ENCODE measurements at regions not wholly inside any gene's neighbourhood (a gene's known extent, or its start where the extent isn't known, plus 50 kb on each side); places are given as distances from the start of the nearest gene placed in this dataset.

DNA sequence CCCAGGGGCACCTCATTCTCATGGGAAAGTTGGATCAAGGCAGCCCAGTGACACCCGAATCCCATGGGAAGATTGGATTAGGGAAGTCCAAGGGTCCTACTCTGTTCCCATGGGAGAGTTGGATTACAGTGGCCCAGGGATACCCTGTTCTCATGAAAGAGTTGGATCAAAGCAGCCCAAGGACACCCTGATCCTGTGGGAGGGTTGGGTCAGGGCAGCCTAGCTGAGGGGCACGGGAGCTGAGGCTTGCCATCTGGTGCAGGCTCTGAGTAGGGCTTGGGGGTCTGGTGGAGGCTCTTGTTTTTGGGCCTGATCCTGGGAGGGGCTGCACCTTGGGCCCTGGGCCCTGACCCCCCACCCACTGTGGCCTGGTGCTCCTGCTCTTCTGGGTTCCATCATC is 87.1 kb downstream of the ACKR3 start:
- H3K4me1 ChIP-seq (ENCODE audit: control insufficient read depth, insufficient read depth, low read length), result peaks cover 5% of the 10 kb centered on the region
- WGBS, result 100% methylated on average over 2 of the region's 2 CpGs
- intact Hi-C loops (cut with DNase I), result no loop called here
- no peaks in the 10 kb centered on the region for H3K9me3 ChIP-seq (ENCODE audit: control insufficient read depth, low read length)
- no peak for DNase-seq
- H3K27me3 ChIP-seq (ENCODE audit: control insufficient read depth, insufficient read depth), result no peaks in the 10 kb centered on the region
- H3K4me3 ChIP-seq (ENCODE audit: low read length), result no peak overlapping the region
- ATAC-seq, result no peak
- no peak overlapping the region for H3K27ac ChIP-seq (ENCODE audit: low read length)

DNA sequence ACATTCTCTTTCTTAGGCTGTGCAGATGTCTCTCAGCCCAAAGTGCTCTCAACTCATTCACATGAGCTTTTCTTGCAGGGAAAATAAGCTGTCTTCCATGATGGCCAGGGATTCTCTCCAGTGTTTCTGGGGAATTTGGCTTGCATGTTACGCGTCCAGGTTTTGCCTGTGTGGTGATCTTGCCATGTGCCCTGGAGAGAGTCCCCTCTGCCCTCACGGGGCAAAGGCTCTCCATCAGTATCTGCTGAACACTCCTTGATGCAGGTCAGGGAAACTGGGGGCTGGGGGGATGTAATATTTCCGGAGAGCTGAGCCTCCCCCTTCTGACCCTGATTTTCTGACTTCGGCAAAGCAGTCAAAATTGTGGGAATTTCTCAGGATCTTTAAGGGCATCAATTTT is 87.6 kb downstream of the ACKR3 start:
- intact Hi-C loops (cut with DNase I), result no loop called here
- DNase-seq, result no peak
- no peak overlapping the region for H3K4me3 ChIP-seq (ENCODE audit: low read length)

DNA sequence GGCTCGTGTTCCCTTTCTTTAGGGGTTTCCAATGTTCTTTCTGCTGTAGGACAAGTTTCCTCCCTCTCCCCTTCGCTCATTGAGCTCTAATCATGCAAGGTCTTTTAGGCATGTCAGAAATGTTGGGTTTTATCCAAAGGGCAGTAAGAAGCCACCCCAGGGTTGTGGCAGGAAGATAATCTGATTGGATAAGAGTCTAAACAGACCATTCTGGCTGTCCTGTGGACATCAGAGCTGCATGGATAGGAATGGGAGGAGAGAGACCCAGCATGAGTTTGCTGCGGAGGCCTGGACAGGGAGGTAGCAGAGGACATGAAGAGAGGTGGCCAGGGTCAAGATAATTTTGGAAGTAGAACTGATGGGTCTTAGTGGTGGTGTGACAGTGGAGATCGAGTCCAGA is 88.2 kb downstream of the ACKR3 start:
- Histone ChIP-seq H3K27me3 (ENCODE audit: control insufficient read depth, insufficient read depth) (no peaks in the 10 kb centered on the region), H3K9me3 (ENCODE audit: control insufficient read depth, low read length) (no peaks in the 10 kb centered on the region), H3K4me1 (ENCODE audit: control insufficient read depth, insufficient read depth, low read length) (peaks cover 5% of the 10 kb centered on the region), H3K27ac (ENCODE audit: low read length) (no peak overlapping the region), H3K4me3 (ENCODE audit: low read length) (no peak overlapping the region)
- DNase-seq, result no peak
- 83% methylated on average over 4 of the region's 4 CpGs for WGBS
- ATAC-seq, result no peak
- intact Hi-C loops (cut with DNase I), result no loop called here

More for the DNA sequence above, 87.6 kb downstream of the ACKR3 start:
- Histone ChIP-seq H3K9me3 (ENCODE audit: control insufficient read depth, low read length) (no peaks in the 10 kb centered on the region), H3K4me1 (ENCODE audit: control insufficient read depth, insufficient read depth, low read length) (peaks cover 5% of the 10 kb centered on the region), H3K27me3 (ENCODE audit: control insufficient read depth, insufficient read depth) (no peaks in the 10 kb centered on the region), H3K27ac (ENCODE audit: low read length) (no peak overlapping the region)
- 97% methylated on average over 5 of the region's 5 CpGs for WGBS
- ATAC-seq, result no peak

- ATAC-seq (no peak), DNase-seq (no peak)
- WGBS, result 91% methylated on average over 16 of the region's 16 CpGs
- Histone ChIP-seq H3K27me3 (ENCODE audit: control insufficient read depth, insufficient read depth) (no peaks in the 10 kb centered on the region), H3K9me3 (ENCODE audit: control insufficient read depth, low read length) (no peaks in the 10 kb centered on the region), H3K27ac (ENCODE audit: low read length) (no peak overlapping the region), H3K4me3 (ENCODE audit: low read length) (no peak overlapping the region), H3K4me1 (ENCODE audit: control insufficient read depth, insufficient read depth, low read length) (peaks cover 8% of the 10 kb centered on the region)
- intact Hi-C loops (cut with DNase I), result no loop called here
These were observed 89.5 kb downstream of the ACKR3 start for GRCh38 chr2:236658974-236659757.

DNA sequence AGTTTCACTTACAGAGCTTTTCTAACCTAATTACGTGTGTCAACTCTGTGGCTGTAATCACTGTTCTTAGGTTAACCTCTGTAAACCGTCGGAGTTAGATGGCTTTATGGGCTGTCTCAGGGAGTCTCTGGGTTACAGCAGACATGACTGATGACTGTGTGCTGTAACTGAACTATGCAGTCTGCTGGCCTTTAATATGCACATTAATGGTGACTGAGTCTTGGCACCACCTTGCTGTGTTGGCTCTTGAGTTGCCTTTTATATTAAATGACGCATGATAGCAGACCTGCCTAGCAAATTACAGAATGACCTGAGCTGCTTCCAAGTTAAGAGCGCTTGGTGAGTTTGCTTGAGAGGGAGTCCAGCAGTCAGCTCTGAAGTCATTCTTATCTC is 90.1 kb downstream of the ACKR3 start:
- Histone ChIP-seq H3K4me3 (ENCODE audit: low read length) (no peak overlapping the region), H3K9me3 (ENCODE audit: control insufficient read depth, low read length) (no peaks in the 10 kb centered on the region), H3K27me3 (ENCODE audit: control insufficient read depth, insufficient read depth) (no peaks in the 10 kb centered on the region), H3K27ac (ENCODE audit: low read length) (no peak overlapping the region), H3K4me1 (ENCODE audit: control insufficient read depth, insufficient read depth, low read length) (peaks cover 8% of the 10 kb centered on the region)
- no peak for ATAC-seq
- WGBS, result 65% methylated on average over 5 of the region's 5 CpGs
- intact Hi-C loops (cut with DNase I), result no loop called here
- no peak for DNase-seq

- whole genome bisulfite sequencing, result 33% methylated on average over 4 of the region's 4 CpGs
- ATAC-seq (peak; percentile 9 to 56), DNase-seq (no peak)
- no peak overlapping the region for H3K4me3 ChIP-seq (ENCODE audit: low read length)
- no peaks in the 10 kb centered on the region for H3K9me3 ChIP-seq (ENCODE audit: control insufficient read depth, low read length)
- intact Hi-C loops (cut with DNase I), result no loop called here
- peak overlapping the region; percentile 84 for H3K27ac ChIP-seq (ENCODE audit: low read length)
- H3K4me1 ChIP-seq (ENCODE audit: control insufficient read depth, insufficient read depth, low read length), result peaks cover 8% of the 10 kb centered on the region
- H3K27me3 ChIP-seq (ENCODE audit: control insufficient read depth, insufficient read depth), result no peaks in the 10 kb centered on the region
These were observed 91.6 kb downstream of the ACKR3 start for GRCh38 chr2:236661061-236661761.

GRCh38 chr2:236661762-236662110 is 92.1 kb downstream of the ACKR3 start:
- H3K27me3 ChIP-seq (ENCODE audit: control insufficient read depth, insufficient read depth), result no peaks in the 10 kb centered on the region
- H3K27ac ChIP-seq (ENCODE audit: low read length), result peak overlapping the region; percentile 84
- intact Hi-C loops (cut with DNase I), result no loop called here
- 49% methylated on average over 2 of the region's 2 CpGs for WGBS
- H3K4me1 ChIP-seq (ENCODE audit: control insufficient read depth, insufficient read depth, low read length), result peaks cover 8% of the 10 kb centered on the region
- peak; percentile 31 to 32 for ATAC-seq
- H3K9me3 ChIP-seq (ENCODE audit: control insufficient read depth, low read length), result no peaks in the 10 kb centered on the region
- no peak overlapping the region for H3K4me3 ChIP-seq (ENCODE audit: low read length)
- DNase-seq, result no peak

DNA sequence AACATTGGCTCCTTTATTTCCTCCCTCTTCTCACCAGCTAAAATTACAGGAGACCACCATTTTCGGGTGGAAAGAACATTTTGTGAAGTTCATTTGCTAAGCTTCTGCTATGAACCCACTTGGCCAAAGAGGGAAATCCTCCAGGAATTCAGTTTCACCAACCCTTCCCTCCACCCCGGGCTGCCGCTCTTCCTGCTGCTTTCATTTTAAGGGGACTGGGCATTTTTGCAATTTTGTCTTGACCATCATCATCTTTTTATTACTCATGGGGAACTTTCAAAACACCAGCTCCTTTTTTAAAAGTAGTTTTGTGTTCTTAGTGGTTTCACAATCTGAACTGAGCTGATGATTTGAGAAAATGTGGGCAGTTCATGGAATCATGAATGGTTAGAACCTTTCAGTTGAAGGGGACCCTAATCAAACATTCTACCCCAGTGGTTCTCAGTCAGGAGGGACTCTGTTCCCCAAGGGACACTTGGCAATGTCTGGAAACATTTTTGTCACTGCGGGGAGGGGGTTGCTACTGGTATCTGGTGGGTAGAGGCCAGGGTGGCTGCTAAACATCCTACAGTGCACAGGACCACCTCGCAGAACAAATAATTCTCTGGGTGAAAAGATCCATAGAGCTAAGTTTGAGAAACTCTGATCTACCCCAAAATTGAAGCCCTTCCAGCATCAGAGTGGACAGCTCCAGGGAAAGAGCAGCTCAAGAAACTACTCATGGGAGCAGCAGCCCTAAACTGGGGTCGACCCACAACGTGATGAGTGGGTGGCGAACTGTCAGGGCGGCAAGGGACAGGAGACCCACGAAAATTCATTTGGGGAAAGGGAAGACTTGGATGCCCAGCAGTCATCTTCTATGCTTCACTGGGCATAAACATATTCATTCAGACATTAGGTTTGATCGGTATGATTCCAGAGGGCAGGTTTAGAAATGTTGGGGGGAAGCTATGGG is 92.9 kb downstream of the ACKR3 start:
- no peaks in the 10 kb centered on the region for H3K27me3 ChIP-seq (ENCODE audit: control insufficient read depth, insufficient read depth)
- DNase-seq (peak in 1 of 3 donors; percentile 35), ATAC-seq (peak; percentile 14 to 20)
- 72% methylated on average over 11 of the region's 11 CpGs for WGBS
- H3K27ac ChIP-seq (ENCODE audit: low read length), result peak overlapping the region; percentile 32
- intact Hi-C loops (cut with DNase I), result no loop called here
- no peaks in the 10 kb centered on the region for H3K9me3 ChIP-seq (ENCODE audit: control insufficient read depth, low read length)
- no peak overlapping the region for H3K4me3 ChIP-seq (ENCODE audit: low read length)
- peaks cover 8% of the 10 kb centered on the region for H3K4me1 ChIP-seq (ENCODE audit: control insufficient read depth, insufficient read depth, low read length)

- DNase-seq (peak; percentile 85 to 91 (median 90)), ATAC-seq (peak; percentile 70 to 75)
- no peaks in the 10 kb centered on the region for H3K9me3 ChIP-seq (ENCODE audit: control insufficient read depth, low read length)
- WGBS, result 55% methylated on average over 17 of the region's 17 CpGs
- intact Hi-C loops (cut with DNase I), result no loop called here
- H3K4me1 ChIP-seq (ENCODE audit: control insufficient read depth, insufficient read depth, low read length), result peaks cover 8% of the 10 kb centered on the region
- H3K27ac ChIP-seq (ENCODE audit: low read length), result peak overlapping the region; percentile 13
- no peaks in the 10 kb centered on the region for H3K27me3 ChIP-seq (ENCODE audit: control insufficient read depth, insufficient read depth)
- H3K4me3 ChIP-seq (ENCODE audit: low read length), result no peak overlapping the region
These were observed 93.9 kb downstream of the ACKR3 start for GRCh38 chr2:236663287-236664101.

- H3K27me3 ChIP-seq (ENCODE audit: control insufficient read depth, insufficient read depth), result no peaks in the 10 kb centered on the region
- DNase-seq (no peak), ATAC-seq (peak; percentile 19 to 46)
- 64% methylated on average over 6 of the region's 6 CpGs for WGBS
- intact Hi-C loops (cut with DNase I), result no loop called here
- H3K4me1 ChIP-seq (ENCODE audit: control insufficient read depth, insufficient read depth, low read length), result peaks cover 8% of the 10 kb centered on the region
- H3K4me3 ChIP-seq (ENCODE audit: low read length), result no peak overlapping the region
- no peaks in the 10 kb centered on the region for H3K9me3 ChIP-seq (ENCODE audit: control insufficient read depth, low read length)
- H3K27ac ChIP-seq (ENCODE audit: low read length), result no peak overlapping the region
These were observed 94.5 kb downstream of the ACKR3 start for GRCh38 chr2:236664136-236664535.

Data from right cardiac atrium (tissue), 5 donors.